ENCODE measurements at regions not wholly inside any gene's neighbourhood (a gene's known extent, or its start where the extent isn't known, plus 50 kb on each side); places are given as distances from the start of the nearest gene placed in this dataset.

- Histone ChIP-seq H3K4me1 (ENCODE audit: control insufficient read depth in 5 of 5, insufficient read depth in 5 of 5, low read length in 5 of 5) (peaks cover 0 to 11% (median 0%) of the 10 kb centered on the region in 5 donors), H3K9ac (ENCODE audit: insufficient read depth in 1 of 2, low read length in 2 of 2) (no peak overlapping the region), H3K4me3 (no peak overlapping the region), H3K27me3 (ENCODE audit: control insufficient read depth in 3 of 3, insufficient read depth in 3 of 3, low read length in 2 of 3) (peaks cover 0 to 66% (median 0%) of the 10 kb centered on the region in 3 donors), H3K36me3 (ENCODE audit: control insufficient read depth in 4 of 4, insufficient read depth in 4 of 4, low read length in 4 of 4) (no peaks in the 10 kb centered on the region), H3K9me3 (ENCODE audit: control insufficient read depth in 4 of 4, insufficient read depth in 3 of 4, low read length in 3 of 4) (peaks cover 0 to 3% (median 0%) of the 10 kb centered on the region in 4 donors), H3K27ac (ENCODE audit: low read depth in 1 of 2, low read length in 1 of 2) (no peak overlapping the region)
- TF ChIP-seq, protein P1, sequence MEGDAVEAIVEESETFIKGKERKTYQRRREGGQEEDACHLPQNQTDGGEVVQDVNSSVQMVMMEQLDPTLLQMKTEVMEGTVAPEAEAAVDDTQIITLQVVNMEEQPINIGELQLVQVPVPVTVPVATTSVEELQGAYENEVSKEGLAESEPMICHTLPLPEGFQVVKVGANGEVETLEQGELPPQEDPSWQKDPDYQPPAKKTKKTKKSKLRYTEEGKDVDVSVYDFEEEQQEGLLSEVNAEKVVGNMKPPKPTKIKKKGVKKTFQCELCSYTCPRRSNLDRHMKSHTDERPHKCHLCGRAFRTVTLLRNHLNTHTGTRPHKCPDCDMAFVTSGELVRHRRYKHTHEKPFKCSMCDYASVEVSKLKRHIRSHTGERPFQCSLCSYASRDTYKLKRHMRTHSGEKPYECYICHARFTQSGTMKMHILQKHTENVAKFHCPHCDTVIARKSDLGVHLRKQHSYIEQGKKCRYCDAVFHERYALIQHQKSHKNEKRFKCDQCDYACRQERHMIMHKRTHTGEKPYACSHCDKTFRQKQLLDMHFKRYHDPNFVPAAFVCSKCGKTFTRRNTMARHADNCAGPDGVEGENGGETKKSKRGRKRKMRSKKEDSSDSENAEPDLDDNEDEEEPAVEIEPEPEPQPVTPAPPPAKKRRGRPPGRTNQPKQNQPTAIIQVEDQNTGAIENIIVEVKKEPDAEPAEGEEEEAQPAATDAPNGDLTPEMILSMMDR (IDR thresholded peaks at IDR 0.05; ENCODE audit: control extremely low read depth, extremely low read depth): no peak
- 74 to 86% methylated on average over 14 of the region's 14 CpGs for WGBS, 2 donors
- ATAC-seq (ENCODE audit: insufficient read depth, low FRiP score) (no peak), DNase-seq (no peak)
These were observed 228.5 kb downstream of the ERMARD start for GRCh38 chr6:169979873-169980432.

GRCh38 chr6:169978615-169979161, 227.3 kb downstream of the ERMARD start:
- ATAC-seq (ENCODE audit: insufficient read depth, low FRiP score) (no peak), DNase-seq (peak; percentile 54 to 78 (median 66))
- Histone ChIP-seq H3K4me3 (no peak overlapping the region), H3K27me3 (ENCODE audit: control insufficient read depth in 3 of 3, insufficient read depth in 3 of 3, low read length in 2 of 3) (peaks cover 0 to 77% (median 0%) of the 10 kb centered on the region in 3 donors), H3K27ac (ENCODE audit: low read depth in 1 of 2, low read length in 1 of 2) (peak overlapping the region in 1 of 2 donors; percentile 27), H3K36me3 (ENCODE audit: control insufficient read depth in 4 of 4, insufficient read depth in 4 of 4, low read length in 4 of 4) (no peaks in the 10 kb centered on the region), H3K4me1 (ENCODE audit: control insufficient read depth in 5 of 5, insufficient read depth in 5 of 5, low read length in 5 of 5) (peaks cover 0 to 10% (median 0%) of the 10 kb centered on the region in 5 donors), H3K9me3 (ENCODE audit: control insufficient read depth in 4 of 4, insufficient read depth in 3 of 4, low read length in 3 of 4) (peaks cover 0 to 3% (median 0%) of the 10 kb centered on the region in 4 donors), H3K9ac (ENCODE audit: insufficient read depth in 1 of 2, low read length in 2 of 2) (no peak overlapping the region)
- TF ChIP-seq, protein P1 (IDR thresholded peaks at IDR 0.05; ENCODE audit: control extremely low read depth, extremely low read depth): no peak
- 51 to 73% methylated on average over 26 of the region's 26 CpGs for whole genome bisulfite sequencing, 2 donors

DNA sequence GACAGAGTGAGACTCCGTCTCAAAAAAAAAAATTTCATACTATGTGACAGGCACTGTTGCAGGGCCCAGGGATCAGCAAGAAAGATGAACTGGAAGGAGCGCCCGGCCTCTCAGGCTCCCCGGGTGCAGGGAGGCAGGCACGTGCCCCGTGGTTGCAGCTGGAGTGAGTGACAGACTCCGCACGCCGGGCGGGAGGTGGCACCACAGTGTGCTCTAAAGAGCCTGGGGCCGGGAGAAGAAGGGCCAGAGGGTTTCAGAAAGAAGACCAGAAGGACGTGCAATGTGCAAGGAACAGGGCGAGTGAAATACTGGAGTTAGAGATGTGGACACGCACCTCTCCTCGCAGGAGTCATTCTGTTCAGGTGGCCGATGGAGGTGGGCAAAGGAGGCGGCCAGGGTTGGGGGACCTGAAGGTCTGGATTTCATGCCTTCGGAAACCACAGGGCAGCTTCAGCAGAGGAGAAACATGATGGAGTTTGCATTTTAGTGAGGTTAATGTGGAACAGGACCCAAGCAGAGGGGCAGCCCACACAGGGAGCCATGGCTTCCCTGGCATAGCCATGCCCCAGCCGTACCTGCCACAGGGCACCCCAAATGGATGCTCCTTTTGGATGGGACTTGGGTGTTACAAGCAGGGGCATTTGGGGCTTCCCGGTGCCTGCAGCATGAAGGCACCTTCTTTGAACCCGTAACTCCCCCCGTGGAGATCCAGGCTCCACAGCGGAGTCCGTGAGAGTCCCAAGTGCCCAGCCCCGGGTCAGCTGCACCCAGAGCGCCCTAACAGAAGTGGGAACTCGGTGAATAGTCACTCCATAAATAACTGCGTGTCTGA, 226.2 kb downstream of the ERMARD start:
- Histone ChIP-seq H3K9ac (ENCODE audit: insufficient read depth in 1 of 2, low read length in 2 of 2) (no peak overlapping the region), H3K4me1 (ENCODE audit: control insufficient read depth in 5 of 5, insufficient read depth in 5 of 5, low read length in 5 of 5) (peaks cover 0 to 7% (median 0%) of the 10 kb centered on the region in 5 donors), H3K27ac (ENCODE audit: low read depth in 1 of 2, low read length in 1 of 2) (peak overlapping the region in 1 of 2 donors; percentile 18), H3K36me3 (ENCODE audit: control insufficient read depth in 4 of 4, insufficient read depth in 4 of 4, low read length in 4 of 4) (no peaks in the 10 kb centered on the region), H3K4me3 (no peak overlapping the region), H3K9me3 (ENCODE audit: control insufficient read depth in 4 of 4, insufficient read depth in 3 of 4, low read length in 3 of 4) (peaks cover 0 to 3% (median 0%) of the 10 kb centered on the region in 4 donors), H3K27me3 (ENCODE audit: control insufficient read depth in 3 of 3, insufficient read depth in 3 of 3, low read length in 2 of 3) (peaks cover 0 to 77% (median 0%) of the 10 kb centered on the region in 3 donors)
- 88 to 89% methylated on average over 28 of the region's 28 CpGs for WGBS, 2 donors
- TF ChIP-seq, protein P1 (IDR thresholded peaks at IDR 0.05; ENCODE audit: control extremely low read depth, extremely low read depth): no peak
- ATAC-seq (ENCODE audit: insufficient read depth, low FRiP score): no peak
- no peak for DNase-seq

Data from lung (tissue), 11 donors.